Inferior parietal cortex (tissue), 1 donor: ENCODE measurements at regions not wholly inside any gene's neighbourhood (a gene's known extent, or its start where the extent isn't known, plus 50 kb on each side); places are given as distances from the start of the nearest gene placed in this dataset.
A peak's percentile ranks its signal among the peaks of the same experiment; 100 is the strongest.

Source experiments
- DNase-seq: peaks from one replicate; pipeline ENCODE4 v3.0.0-alpha.2; 2016; ENCODE audit errors: extremely low spot score

DNA sequence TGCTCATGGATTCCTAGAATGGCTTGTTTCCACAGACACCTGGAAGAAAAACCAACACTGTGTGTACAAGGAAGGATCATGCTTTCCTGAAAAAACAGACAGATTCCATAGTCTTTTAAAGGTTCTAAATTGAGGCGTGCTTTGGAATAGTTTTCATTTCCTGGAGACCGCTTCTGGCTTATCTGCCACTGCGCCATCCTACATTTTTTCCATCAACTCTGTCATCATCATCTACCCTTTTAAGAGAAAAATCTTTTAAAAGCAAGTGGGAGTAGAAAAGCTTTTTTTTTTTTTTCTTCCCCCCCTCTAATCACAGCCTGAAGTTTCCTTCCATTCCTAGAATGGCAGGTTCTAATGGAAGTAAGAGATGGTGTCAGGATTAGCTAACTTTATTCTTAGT lies 379.4 kb upstream of the C2CD4B start:
- DNase-seq: no peak

DNA sequence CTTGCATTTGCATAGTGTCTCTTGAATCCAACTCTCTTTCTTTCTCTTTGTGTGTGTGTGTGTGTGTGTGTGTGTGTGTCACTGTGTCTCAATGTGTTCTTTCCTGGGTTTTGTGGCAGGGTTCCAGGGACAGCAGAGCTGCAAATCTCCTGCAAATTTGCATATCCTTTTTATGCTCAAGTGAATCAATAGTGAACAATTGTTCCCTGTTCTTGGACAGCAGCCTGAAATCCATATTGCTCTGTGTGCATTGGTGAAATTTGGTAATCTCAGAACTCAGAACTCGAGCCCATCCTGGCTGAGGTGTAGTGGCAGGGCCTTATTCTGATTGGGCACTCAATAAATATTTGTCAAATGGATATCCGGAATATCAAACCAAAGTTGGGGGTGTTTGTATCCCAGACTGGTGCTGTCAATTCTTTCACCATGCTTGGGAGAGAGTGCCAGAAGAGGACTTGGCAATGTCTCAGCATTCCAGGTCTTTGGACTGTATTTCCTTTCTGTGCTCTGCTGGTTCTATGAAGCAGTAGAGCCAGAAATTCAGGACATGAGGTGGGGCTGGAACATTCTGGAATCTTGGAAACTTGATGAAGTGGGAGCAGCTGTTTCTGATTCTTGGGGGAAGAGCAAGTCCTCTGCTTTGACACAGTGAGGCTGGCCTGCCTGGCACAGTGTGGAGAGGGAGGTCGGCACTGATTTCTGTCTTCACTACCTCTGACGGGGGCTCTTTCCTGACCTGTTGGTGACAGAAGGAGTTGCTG lies 380.6 kb upstream of the C2CD4B start:
- peak; percentile 62 for DNase-seq

GRCh38 chr15:62546628-62547027 lies 381.5 kb upstream of the C2CD4B start:
- DNase-seq: no peak

DNA sequence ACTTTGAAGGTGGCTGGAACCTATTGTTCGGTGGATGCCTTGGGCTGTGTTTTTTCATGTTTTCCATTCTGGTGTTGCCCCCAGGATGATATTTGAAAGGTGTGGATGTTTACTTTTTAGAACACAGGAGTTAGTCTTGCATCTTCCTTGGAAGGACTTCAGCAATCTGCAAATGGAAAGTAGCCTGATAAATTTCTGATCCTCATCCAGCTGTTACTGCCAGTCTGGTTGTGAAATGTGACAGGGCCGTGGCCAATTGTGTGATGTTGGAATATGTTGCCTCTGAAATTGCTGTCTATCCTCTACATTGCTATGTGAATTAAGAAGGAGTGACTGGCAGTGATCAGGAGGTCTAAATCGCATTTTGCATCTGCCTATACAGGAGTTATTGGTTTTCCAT lies 382.5 kb upstream of the C2CD4B start:
- DNase-seq: no peak

DNA sequence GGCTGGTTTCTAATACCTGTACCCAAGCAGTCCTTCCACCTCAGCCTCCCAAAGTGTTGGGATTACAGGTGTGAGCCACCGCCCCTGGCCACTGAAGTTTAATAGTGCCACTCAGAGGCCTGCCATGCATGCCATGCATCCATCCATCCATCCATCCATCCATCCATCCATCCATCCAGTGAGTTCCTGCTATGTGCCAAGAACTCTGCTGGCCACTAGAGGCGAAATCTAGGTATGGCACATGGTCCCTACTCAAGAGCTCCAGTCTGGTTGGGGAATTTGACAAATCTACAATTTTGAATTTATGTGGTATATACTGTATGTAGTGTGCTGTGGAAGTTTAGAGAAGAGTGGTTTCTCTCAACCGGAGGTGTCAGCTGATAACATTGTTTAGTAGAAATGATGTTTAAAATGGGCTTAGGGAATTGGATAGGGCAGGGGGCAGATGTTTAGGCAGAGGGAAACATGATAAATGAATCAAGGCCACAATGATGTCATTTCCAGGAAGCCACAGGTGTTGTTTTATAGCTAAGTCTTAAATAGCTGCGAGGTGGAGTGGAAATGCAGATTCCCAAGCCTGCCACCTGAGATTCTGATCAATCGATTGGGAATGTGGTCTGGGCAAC lies 384.4 kb upstream of the C2CD4B start:
- no peak for DNase-seq

DNA sequence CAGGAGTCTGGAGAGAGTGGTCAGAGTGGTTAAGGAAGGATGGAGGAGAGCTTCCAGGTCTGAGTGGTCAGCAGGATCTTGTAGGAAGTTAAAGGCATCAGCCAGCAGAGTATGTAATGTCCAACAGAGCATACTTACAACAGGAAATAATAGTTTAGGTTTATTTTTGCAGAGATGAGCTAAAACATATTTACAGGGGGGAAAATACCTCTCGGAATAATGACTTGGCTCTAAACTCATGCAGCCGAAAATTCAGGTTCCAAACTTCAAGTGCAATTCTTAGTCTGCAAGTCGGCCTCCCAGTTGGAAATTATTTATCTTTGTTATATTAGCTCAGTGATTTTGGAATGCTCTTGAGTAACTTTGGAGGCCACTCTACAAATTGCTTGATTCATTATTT lies 385.0 kb upstream of the C2CD4B start:
- DNase-seq: no peak

DNA sequence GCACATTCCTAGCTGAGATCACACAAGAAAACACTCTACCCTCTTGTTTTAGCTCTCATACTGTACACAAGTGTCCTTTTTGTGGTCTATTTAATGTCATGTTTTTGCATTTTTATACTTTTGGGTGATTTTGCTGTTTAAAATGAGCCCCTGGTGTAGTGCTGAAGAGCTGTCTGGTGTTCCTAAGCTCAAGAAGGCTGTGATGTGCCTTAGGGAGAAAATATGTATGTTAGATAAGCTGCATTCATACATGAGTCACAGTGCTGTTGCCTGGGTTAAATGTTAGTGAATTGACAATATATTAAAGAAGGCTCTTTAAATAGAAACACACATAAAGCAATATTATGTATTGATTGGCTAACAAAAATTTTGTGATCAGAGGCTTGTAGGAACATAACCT lies 387.4 kb upstream of the C2CD4B start:
- DNase-seq: no peak

DNA sequence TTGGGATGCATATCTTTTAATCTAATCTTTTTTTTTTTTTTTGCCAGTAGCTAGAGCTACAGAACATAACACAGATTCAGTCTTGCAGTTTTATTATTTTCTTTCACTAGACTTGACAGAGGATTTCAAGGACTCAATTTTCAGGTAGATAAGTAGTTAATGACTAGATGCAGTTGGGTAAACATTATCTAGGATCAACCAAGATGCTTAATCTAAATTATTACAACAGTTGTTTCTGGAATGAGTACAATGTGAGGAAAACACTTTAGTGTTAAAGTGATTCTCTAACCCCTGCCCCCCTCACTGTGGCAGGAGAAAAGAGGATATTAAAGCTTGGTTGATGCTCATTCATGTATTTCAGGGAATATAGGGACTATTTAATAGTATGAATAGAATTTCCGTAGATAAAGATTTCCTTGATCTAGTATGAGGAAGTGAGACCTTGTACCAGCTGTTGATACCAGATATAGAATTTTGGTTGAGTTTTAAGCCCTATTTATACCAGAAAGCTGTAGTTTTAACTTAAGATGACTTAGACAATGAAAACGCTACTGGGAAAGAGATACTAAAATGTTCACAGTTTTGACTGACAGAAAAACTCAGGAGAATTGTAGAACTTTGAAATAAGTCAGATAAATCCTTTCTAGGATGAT lies 389.0 kb upstream of the C2CD4B start:
- DNase-seq: no peak

GRCh38 chr15:62558640-62559380 lies 393.7 kb upstream of the C2CD4B start:
- DNase-seq: peak; percentile 61

- no peak for DNase-seq
Measured at GRCh38 chr15:62559381-62559733, 394.3 kb upstream of the C2CD4B start.

DNA sequence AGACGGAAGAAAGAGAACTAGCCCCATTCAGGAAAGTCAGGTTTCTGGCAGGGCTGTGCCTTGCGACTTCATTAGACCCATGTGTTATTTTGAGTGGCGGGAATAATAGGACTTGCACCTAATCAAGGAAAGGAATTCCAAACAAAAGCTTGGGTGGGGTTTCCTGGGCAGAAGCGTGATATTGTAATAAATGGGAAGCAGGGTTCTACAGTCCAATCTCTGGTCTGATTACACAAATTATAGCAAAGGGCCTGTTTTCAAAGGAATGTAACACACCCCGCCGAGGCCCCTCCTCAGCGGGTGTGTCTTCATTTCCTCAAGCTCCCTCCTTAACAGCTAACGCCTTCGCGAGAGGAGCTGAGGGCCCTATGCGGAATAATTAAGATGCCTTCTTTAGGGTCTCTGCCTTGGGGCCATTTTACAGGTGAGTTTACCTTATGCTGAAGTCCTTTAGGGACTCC lies 396.0 kb upstream of the C2CD4B start:
- no peak for DNase-seq

- DNase-seq: no peak
Measured at GRCh38 chr15:62561571-62561970, 396.5 kb upstream of the C2CD4B start.

GRCh38 chr15:62564886-62565633 lies 400.0 kb upstream of the C2CD4B start:
- no peak for DNase-seq

DNA sequence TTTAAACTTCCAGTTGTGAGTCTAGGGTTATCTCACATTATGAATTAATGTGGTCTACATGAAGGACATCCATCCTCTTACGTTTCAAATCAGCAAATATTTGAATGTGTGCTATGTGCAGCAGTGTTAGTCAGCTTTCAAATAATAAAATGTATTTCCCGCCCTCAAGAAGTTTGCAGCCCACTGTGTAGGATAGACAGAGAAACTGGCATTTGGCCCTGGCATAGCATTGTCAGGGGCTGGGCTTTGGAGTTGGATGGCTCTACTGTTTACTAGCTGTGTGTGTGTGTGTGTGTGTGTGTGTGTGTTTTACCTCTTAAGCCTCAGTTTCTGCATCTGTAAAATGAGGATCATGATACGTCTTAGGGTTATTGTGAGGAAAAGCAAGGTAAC lies 400.5 kb upstream of the C2CD4B start:
- DNase-seq: no peak

- no peak for DNase-seq
Measured at GRCh38 chr15:62566248-62566647, 401.2 kb upstream of the C2CD4B start.

GRCh38 chr15:62567501-62567900 lies 402.4 kb upstream of the C2CD4B start:
- DNase-seq: no peak

GRCh38 chr15:62568004-62568403 lies 402.9 kb upstream of the C2CD4B start:
- no peak for DNase-seq

- DNase-seq: no peak
Measured at GRCh38 chr15:62568702-62569101, 403.6 kb upstream of the C2CD4B start.

- DNase-seq: no peak
Measured at GRCh38 chr15:62569460-62570404, 404.6 kb upstream of the C2CD4B start.

GRCh38 chr15:62570405-62570783 lies 405.3 kb upstream of the C2CD4B start:
- no peak for DNase-seq

DNA sequence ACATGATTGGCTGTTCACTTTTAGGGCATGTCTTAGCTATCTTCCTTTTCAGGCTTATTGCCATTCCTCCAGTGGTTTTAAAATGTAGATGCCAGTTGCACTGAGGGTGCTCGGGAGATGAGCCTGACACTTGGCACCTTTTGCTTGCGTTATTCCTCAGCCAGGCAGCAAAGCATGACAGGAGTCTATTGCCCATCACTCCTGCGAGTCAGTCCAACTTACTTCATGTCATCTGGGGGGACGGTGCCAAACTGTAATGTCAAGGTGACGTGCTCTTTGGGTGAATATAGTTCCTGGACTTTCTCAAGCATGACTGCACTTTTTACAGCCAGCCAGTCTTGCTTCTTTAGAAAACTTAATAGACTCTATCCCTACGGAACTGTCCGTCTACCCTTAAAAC lies 406.0 kb upstream of the C2CD4B start:
- DNase-seq: no peak
